K562 (cell line): ENCODE measurements at regions not wholly inside any gene's neighbourhood (a gene's known extent, or its start where the extent isn't known, plus 50 kb on each side); places are given as distances from the start of the nearest gene placed in this dataset.
"Not testable (repeated sequence)": the region's sequence is repeated elsewhere in the genome, so short reads cannot be mapped to it uniquely, and the experiment has no call there.

Experiments used
- ATAC-seq: fragments of 200-7000 bp; cut with Tn5 transposase; 3 replicates; pipeline ENCODE4 v1.9.1; 2020; ENCODE audit warnings: moderate library complexity
- BruUV-seq: library from RNA; stranded (reverse); fragments of 400-500 nt; replicated peaks from 2 replicates; lab custom pipeline; 2021; lab: Mats Ljungman, UMichigan
- CTCF ChIA-PET: fragments of 300-600 bp; formaldehyde crosslinking; extraction: SDS; loops from one replicate; lab custom pipeline; 2021; ENCODE audit warnings: low intra/inter-chr PET ratio; lab: Yijun Ruan, JAX
- POLR2A ChIA-PET: fragments of 300-600, 350-650 bp; sonication (Branson Sonifier 250); formaldehyde crosslinking; extraction: SDS; loops from one replicate; lab custom pipeline; 2021; ENCODE audit warnings: antibody characterized with exemption, inconsistent platforms; lab: Yijun Ruan, JAX
- DNase-seq, 4 experiments: peaks; one replicate each; pipeline versions ENCODE4 v3.0.0 to v3.0.0-alpha.2; 2011 to 2018; ENCODE audit warnings: low spot score in 3 of 4, mixed read lengths in 3 of 4; ENCODE audit errors: extremely low read depth in 1 of 4
- FAIRE-seq: peaks from 2 replicates; lab custom pipeline; 2011; peaks lifted over from hg19 to GRCh38; lab: Jason Lieb, UNC
- H2AFZ ChIP-seq: 2 replicates; pipeline ENCODE4 v1.6.0; 2011; ENCODE audit warnings: low read depth, low read length, control low read depth, inconsistent platforms
- H3K27ac ChIP-seq: fragments of 200-600 bp; 3 replicates; pipeline ENCODE4 v1.8.0; 2011; ENCODE audit warnings: low read depth, mild to moderate bottlenecking, control low read depth, inconsistent platforms, low read length, moderate library complexity, mixed read lengths; ENCODE audit errors: extremely low read depth
- H3K27me3 ChIP-seq, 2 experiments: fragments of 300-600 bp in 1 of 2; 2 replicates in 1 of 2; 3 replicates in 1 of 2; pipeline versions ENCODE4 v1.6.0 to v1.8.0; 2011; ENCODE audit warnings: inconsistent platforms in 2 of 2, low read length in 2 of 2, mild to moderate bottlenecking in 1 of 2, mixed read lengths in 1 of 2, moderate library complexity in 1 of 2; ENCODE audit not compliant: control insufficient read depth in 2 of 2, insufficient read depth in 2 of 2
- H3K36me3 ChIP-seq: fragments of 300-600 bp; 3 replicates; pipeline ENCODE4 v1.8.0; 2011; ENCODE audit warnings: mild to moderate bottlenecking, low read length, inconsistent platforms; ENCODE audit not compliant: control insufficient read depth, insufficient read depth
- H3K4me1 ChIP-seq, 2 experiments: fragments of 200-600 bp in 1 of 2; replicated peaks in 1 of 2; 2 replicates in 1 of 2; 3 replicates in 1 of 2; pipeline versions ENCODE4 v1.5.1 to v1.8.0; 2011; ENCODE audit warnings: inconsistent platforms in 2 of 2, low read length in 2 of 2, mild to moderate bottlenecking in 1 of 2, mixed read lengths in 1 of 2, moderate library complexity in 1 of 2; ENCODE audit not compliant: control insufficient read depth in 2 of 2, insufficient read depth in 2 of 2
- H3K4me2 ChIP-seq: 2 replicates; pipeline ENCODE4 v1.6.1; 2011; ENCODE audit warnings: low read length, control low read depth, inconsistent platforms, mixed read lengths; ENCODE audit not compliant: insufficient read depth
- H3K4me3 ChIP-seq: fragments of 200-600 bp; sonication (generic), shearing (Covaris generic); 2 replicates; pipeline ENCODE4 v1.5.1; 2016; ENCODE audit warnings: control low read depth, inconsistent platforms
- H3K79me2 ChIP-seq: fragments of 200-600 bp; 3 replicates; pipeline ENCODE4 v1.8.0; 2011; ENCODE audit warnings: low read length, inconsistent platforms; ENCODE audit not compliant: control insufficient read depth, insufficient read depth
- H3K9ac ChIP-seq, 2 experiments: 2 replicates each; pipeline versions ENCODE4 v1.6.0 to v1.6.1; 2011; ENCODE audit warnings: low read depth in 2 of 2, low read length in 2 of 2, control low read depth in 1 of 2, inconsistent platforms in 1 of 2, mild to moderate bottlenecking in 1 of 2, mixed read lengths in 1 of 2; ENCODE audit not compliant: insufficient read depth in 1 of 2
- H3K9me1 ChIP-seq: one replicate; pipeline ENCODE4 v1.6.0; 2011; ENCODE audit warnings: inconsistent platforms, mild to moderate bottlenecking, low read length, moderate library complexity; ENCODE audit not compliant: control insufficient read depth, insufficient read depth
- H3K9me3 ChIP-seq: replicated peaks from 2 replicates; pipeline ENCODE4 v1.5.1; 2011; ENCODE audit warnings: low read depth, low read length, inconsistent platforms; ENCODE audit not compliant: control insufficient read depth, insufficient read depth
- H4K20me1 ChIP-seq: replicated peaks from 2 replicates; pipeline ENCODE4 v1.6.1; 2011; ENCODE audit warnings: low read length, inconsistent platforms, mixed read lengths; ENCODE audit not compliant: control insufficient read depth, insufficient read depth
- WGBS: fragments of 100-300 bp; shearing (Covaris generic); methylation state at CpG from one replicate; pipeline ENCODE4 v1.1.6; 2016; ENCODE audit warnings: low coverage, mixed read lengths; ENCODE audit not compliant: insufficient coverage; ENCODE audit errors: missing lambda C conversion rate; 5-methylcytosine and 5-hydroxymethylcytosine counted together
- in situ Hi-C: fragments of 300-500 bp; cut with MboI; formaldehyde crosslinking; loops from 4 replicates; pipeline ENCODE4 v1.15.0; 2018; ENCODE audit warnings: inconsistent platforms, mixed read lengths
- intact Hi-C: fragments of 100-400 bp; cut with micrococcal nuclease; formaldehyde crosslinking; loops from 2 replicates; pipeline ENCODE4 v1.14.2; 2022

- FAIRE-seq, in situ Hi-C loops, CTCF ChIA-PET, H4K20me1 ChIP-seq, POLR2A ChIA-PET, H3K4me1 ChIP-seq, DNase-seq, H3K9me3 ChIP-seq, H3K27me3 ChIP-seq, H3K79me2 ChIP-seq, ATAC-seq, H3K27ac ChIP-seq, H2AFZ ChIP-seq, H3K9me1 ChIP-seq, H3K4me3 ChIP-seq, H3K4me2 ChIP-seq, H3K36me3 ChIP-seq, H3K9ac ChIP-seq, BruUV-seq, intact Hi-C loops: not testable (repeated sequence)
- no CpG with 5 or more reads among the region's 5 CpGs for whole genome bisulfite sequencing
These were observed 258.8 kb upstream of the FAM240B start for GRCh38 chr9:38978734-38979133.

GRCh38 chr9:38969480-38969879, 249.5 kb upstream of the FAM240B start:
- DNase-seq, in situ Hi-C loops, H3K9ac ChIP-seq, BruUV-seq, H3K27ac ChIP-seq, H3K4me3 ChIP-seq, H2AFZ ChIP-seq, ATAC-seq, H3K36me3 ChIP-seq, H3K27me3 ChIP-seq, H3K9me1 ChIP-seq, POLR2A ChIA-PET, H3K9me3 ChIP-seq, H3K79me2 ChIP-seq, H3K4me2 ChIP-seq, FAIRE-seq, H4K20me1 ChIP-seq, CTCF ChIA-PET, intact Hi-C loops, H3K4me1 ChIP-seq: not testable (repeated sequence)
- WGBS: 0% methylated on average over 3 of the region's 5 CpGs

GRCh38 chr9:38968651-38969374, 248.9 kb upstream of the FAM240B start:
- H3K4me2 ChIP-seq, H2AFZ ChIP-seq, H3K9ac ChIP-seq, H3K4me3 ChIP-seq, H3K36me3 ChIP-seq, BruUV-seq, H3K79me2 ChIP-seq, H3K9me1 ChIP-seq, H4K20me1 ChIP-seq, H3K27ac ChIP-seq, intact Hi-C loops, in situ Hi-C loops, CTCF ChIA-PET, H3K27me3 ChIP-seq, H3K9me3 ChIP-seq, H3K4me1 ChIP-seq, DNase-seq, POLR2A ChIA-PET, ATAC-seq, FAIRE-seq: not testable (repeated sequence)
- WGBS: no CpG with 5 or more reads among the region's 10 CpGs

GRCh38 chr9:38967866-38968265, 247.9 kb upstream of the FAM240B start:
- intact Hi-C loops, CTCF ChIA-PET, H3K79me2 ChIP-seq, H4K20me1 ChIP-seq, BruUV-seq, ATAC-seq, H2AFZ ChIP-seq, in situ Hi-C loops, H3K4me1 ChIP-seq, POLR2A ChIA-PET, H3K9ac ChIP-seq, H3K36me3 ChIP-seq, H3K27me3 ChIP-seq, H3K9me1 ChIP-seq, H3K4me3 ChIP-seq, H3K9me3 ChIP-seq, DNase-seq, H3K27ac ChIP-seq, FAIRE-seq, H3K4me2 ChIP-seq: not testable (repeated sequence)
- no CpG with 5 or more reads among the region's 6 CpGs for WGBS
